CD4-positive, alpha-beta T cell (primary cell): ENCODE measurements at regions not wholly inside any gene's neighbourhood (a gene's known extent, or its start where the extent isn't known, plus 50 kb on each side); places are given as distances from the start of the nearest gene placed in this dataset.

ENCODE experiments used
- ATAC-seq: fragments of 200-7000 bp; cut with Tn5 transposase; one replicate; pipeline ENCODE4 v1.10.0; 2022; ENCODE audit warnings: mild to moderate bottlenecking; ENCODE audit not compliant: poor library complexity
- CTCF ChIA-PET: fragments of 350-600 bp; sonication (Branson Sonifier 250); formaldehyde crosslinking; loops from one replicate; lab custom pipeline; 2021; ENCODE audit warnings: antibody characterized with exemption, inconsistent platforms; lab: Charles Lee
- POLR2A ChIA-PET: fragments of 350-600 bp; sonication (Branson Sonifier 250); formaldehyde crosslinking; loops from one replicate; lab custom pipeline; 2021; ENCODE audit warnings: antibody characterized with exemption, inconsistent platforms; lab: Charles Lee
- DNase-seq, 14 experiments: peaks; one replicate each; pipeline ENCODE4 v3.0.0-alpha.2; 2013 to 2020; ENCODE audit warnings: mixed read lengths in 2 of 14
- H3K27ac ChIP-seq, 2 donors: one replicate each; pipeline versions ENCODE4 v1.5.1 to v1.7.0; 2013; ENCODE audit warnings: low read length in 2 of 2, low read depth in 1 of 2, mild to moderate bottlenecking in 1 of 2
- H3K27me3 ChIP-seq, 2 experiments: 1 replicate in 1 of 2; 2 replicates in 1 of 2; pipeline versions ENCODE4 v1.6.1 to v1.7.0; 2013; ENCODE audit warnings: low read length in 2 of 2, control low read depth in 1 of 2, mild to moderate bottlenecking in 1 of 2, moderate library complexity in 1 of 2; ENCODE audit not compliant: insufficient read depth in 2 of 2, control insufficient read depth in 1 of 2
- H3K36me3 ChIP-seq: one replicate; pipeline ENCODE4 v1.6.1; 2013; ENCODE audit warnings: low read length, control low read depth; ENCODE audit not compliant: insufficient read depth
- H3K4me1 ChIP-seq: one replicate; pipeline ENCODE4 v1.6.1; 2013; ENCODE audit warnings: low read length, control low read depth; ENCODE audit not compliant: insufficient read depth
- H3K4me3 ChIP-seq: one replicate; pipeline ENCODE4 v1.5.1; 2013; ENCODE audit warnings: mild to moderate bottlenecking, low read length, moderate library complexity
- H3K9me3 ChIP-seq, 2 experiments: 1 replicate in 1 of 2; 2 replicates in 1 of 2; pipeline versions ENCODE4 v1.6.1 to v1.7.0; 2013; ENCODE audit warnings: low read length in 2 of 2, mild to moderate bottlenecking in 2 of 2, control low read depth in 1 of 2, moderate library complexity in 1 of 2; ENCODE audit not compliant: control insufficient read depth in 1 of 2, insufficient read depth in 1 of 2
- H3K27ac Mint-ChIP-seq: one replicate; pipeline ENCODE4 v1.8.0; 2020; ENCODE audit warnings: mixed read lengths
- H3K27me3 Mint-ChIP-seq: one replicate; pipeline ENCODE4 v1.8.0; 2021; ENCODE audit warnings: mixed read lengths
- H3K36me3 Mint-ChIP-seq: one replicate; pipeline ENCODE4 v1.8.0; 2021; ENCODE audit warnings: low read depth, mixed read lengths
- H3K4me1 Mint-ChIP-seq: one replicate; pipeline ENCODE4 v1.8.0; 2021; ENCODE audit warnings: low read depth, mixed read lengths
- H3K4me3 Mint-ChIP-seq: one replicate; pipeline ENCODE4 v1.8.0; 2020; ENCODE audit warnings: mild to moderate bottlenecking, mixed read lengths
- H3K9me3 Mint-ChIP-seq: one replicate; pipeline ENCODE4 v1.8.0; 2020; ENCODE audit warnings: mixed read lengths
- intact Hi-C, 2 experiments: fragments of 100-400 bp; cut with DNase I in 1 of 2; cut with micrococcal nuclease in 1 of 2; formaldehyde crosslinking; loops; one replicate each; pipeline versions ENCODE4 v1.15.1 to v1.9.0; 2023 to 2025; cut with DNase I, micrococcal nuclease
- TF ChIP-seq, protein P1 (sequence below): fragments of 200-600 bp; IDR thresholded peaks from one replicate; pipeline ENCODE4 v1.8.0; 2022; ENCODE audit warnings: antibody characterized with exemption, mild to moderate bottlenecking

DNA sequence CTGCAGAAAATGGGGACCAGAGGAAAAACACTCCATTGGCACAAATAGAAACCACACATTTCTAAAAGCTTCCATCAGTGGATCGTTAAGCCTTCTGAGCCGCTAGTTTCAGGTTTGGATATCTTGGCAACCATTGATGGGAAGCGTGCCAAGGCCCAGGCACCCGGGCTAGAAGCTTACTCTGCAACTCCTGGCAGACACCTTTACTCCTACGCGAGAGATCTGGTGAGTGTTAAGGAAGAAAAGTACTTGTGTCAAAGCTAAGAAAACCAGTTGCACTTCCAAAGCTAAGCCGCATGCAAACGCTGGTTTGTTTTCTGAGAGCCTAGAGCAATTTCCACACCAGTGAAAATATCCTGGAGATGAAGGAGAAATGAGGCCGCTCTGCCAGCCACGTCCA, 472.4 kb downstream of the PMP22 start:
- Mint-ChIP-seq H3K4me3 (no peak overlapping the region), H3K4me1 (no peaks in the 10 kb centered on the region), H3K36me3 (no peaks in the 10 kb centered on the region), H3K9me3 (no peaks in the 10 kb centered on the region), H3K27ac (no peak overlapping the region), H3K27me3 (peaks cover 32% of the 10 kb centered on the region)
- H3K27me3 ChIP-seq = peaks cover 0 to 5% of the 10 kb centered on the region in 2 experiments
- ChIA-PET POLR2A (no interaction called here), CTCF (no interaction called here)
- H3K36me3 ChIP-seq = no peaks in the 10 kb centered on the region
- ATAC-seq (no peak), DNase-seq (no peak)
- H3K27ac ChIP-seq = no peak overlapping the region
- TF ChIP-seq, protein P1, sequence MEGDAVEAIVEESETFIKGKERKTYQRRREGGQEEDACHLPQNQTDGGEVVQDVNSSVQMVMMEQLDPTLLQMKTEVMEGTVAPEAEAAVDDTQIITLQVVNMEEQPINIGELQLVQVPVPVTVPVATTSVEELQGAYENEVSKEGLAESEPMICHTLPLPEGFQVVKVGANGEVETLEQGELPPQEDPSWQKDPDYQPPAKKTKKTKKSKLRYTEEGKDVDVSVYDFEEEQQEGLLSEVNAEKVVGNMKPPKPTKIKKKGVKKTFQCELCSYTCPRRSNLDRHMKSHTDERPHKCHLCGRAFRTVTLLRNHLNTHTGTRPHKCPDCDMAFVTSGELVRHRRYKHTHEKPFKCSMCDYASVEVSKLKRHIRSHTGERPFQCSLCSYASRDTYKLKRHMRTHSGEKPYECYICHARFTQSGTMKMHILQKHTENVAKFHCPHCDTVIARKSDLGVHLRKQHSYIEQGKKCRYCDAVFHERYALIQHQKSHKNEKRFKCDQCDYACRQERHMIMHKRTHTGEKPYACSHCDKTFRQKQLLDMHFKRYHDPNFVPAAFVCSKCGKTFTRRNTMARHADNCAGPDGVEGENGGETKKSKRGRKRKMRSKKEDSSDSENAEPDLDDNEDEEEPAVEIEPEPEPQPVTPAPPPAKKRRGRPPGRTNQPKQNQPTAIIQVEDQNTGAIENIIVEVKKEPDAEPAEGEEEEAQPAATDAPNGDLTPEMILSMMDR = no peak
- no peaks in the 10 kb centered on the region for H3K4me1 ChIP-seq
- H3K9me3 ChIP-seq = no peaks in the 10 kb centered on the region
- H3K4me3 ChIP-seq = no peak overlapping the region
- intact Hi-C loops = no loop called here

DNA sequence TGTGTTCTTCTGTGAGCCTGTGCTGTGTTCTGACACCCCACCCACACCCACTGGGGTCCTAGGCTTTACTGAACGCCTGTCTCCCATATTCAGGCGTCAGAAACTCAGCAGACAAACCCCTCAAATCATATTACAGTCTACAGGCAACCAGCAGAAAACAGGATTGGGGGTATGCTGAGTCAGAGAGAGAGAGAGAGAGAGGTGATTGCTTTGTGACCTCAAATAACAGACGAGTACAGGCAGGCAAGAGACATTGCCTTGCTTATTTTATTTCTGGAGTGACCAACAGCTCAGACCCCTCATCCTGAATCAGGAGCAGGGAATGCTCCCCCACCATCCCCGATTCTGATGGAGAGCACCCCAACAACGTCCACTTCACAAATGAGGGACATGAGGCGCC, 473.9 kb downstream of the PMP22 start:
- Mint-ChIP-seq H3K4me1 (no peaks in the 10 kb centered on the region), H3K27me3 (peaks cover 23% of the 10 kb centered on the region), H3K27ac (no peak overlapping the region), H3K36me3 (no peaks in the 10 kb centered on the region), H3K9me3 (no peaks in the 10 kb centered on the region), H3K4me3 (no peak overlapping the region)
- Histone ChIP-seq H3K27me3 (peaks cover 0 to 2% of the 10 kb centered on the region in 2 experiments), H3K4me3 (no peak overlapping the region), H3K9me3 (no peaks in the 10 kb centered on the region), H3K27ac (no peak overlapping the region), H3K36me3 (no peaks in the 10 kb centered on the region), H3K4me1 (no peaks in the 10 kb centered on the region)
- intact Hi-C loops = no loop called here
- TF ChIP-seq, protein P1 = no peak
- ATAC-seq (no peak), DNase-seq (no peak)
- ChIA-PET POLR2A (no interaction called here), CTCF (no interaction called here)

DNA sequence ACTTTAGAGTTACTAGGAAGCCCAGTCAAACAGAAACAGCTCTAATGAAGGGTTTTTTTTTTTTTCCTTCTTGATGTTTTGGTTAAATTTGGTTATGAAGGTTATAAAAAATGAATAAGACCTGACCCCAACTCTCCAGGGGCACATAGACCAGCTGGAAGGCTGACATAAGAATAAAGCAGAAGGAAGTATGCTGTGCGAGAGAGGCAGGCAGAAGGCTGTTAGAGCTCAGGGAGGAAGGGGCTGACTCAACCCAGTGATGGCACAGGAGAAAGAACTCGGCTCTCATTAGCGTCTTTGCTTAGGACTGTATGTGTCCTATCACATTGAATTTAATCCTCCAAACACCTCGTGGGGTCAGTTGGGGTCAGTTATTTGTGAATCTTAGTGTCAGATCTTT, 474.6 kb downstream of the PMP22 start:
- no peaks in the 10 kb centered on the region for H3K4me1 ChIP-seq
- Mint-ChIP-seq H3K4me1 (no peaks in the 10 kb centered on the region), H3K4me3 (no peak overlapping the region), H3K27ac (no peak overlapping the region), H3K27me3 (peaks cover 23% of the 10 kb centered on the region), H3K9me3 (no peaks in the 10 kb centered on the region), H3K36me3 (no peaks in the 10 kb centered on the region)
- CTCF ChIA-PET = no interaction called here
- ATAC-seq (no peak), DNase-seq (peak in 1 of 14 experiments; percentile 4)
- H3K36me3 ChIP-seq = no peaks in the 10 kb centered on the region
- POLR2A ChIA-PET = no interaction called here
- intact Hi-C loops = no loop called here
- TF ChIP-seq, protein P1 = no peak
- H3K4me3 ChIP-seq = no peak overlapping the region
- no peak overlapping the region for H3K27ac ChIP-seq
- no peaks in the 10 kb centered on the region for H3K9me3 ChIP-seq
- H3K27me3 ChIP-seq = peaks cover 0 to 2% of the 10 kb centered on the region in 2 experiments
